Fibroblast of lung (primary cell): ENCODE measurements at regions not wholly inside any gene's neighbourhood (a gene's known extent, or its start where the extent isn't known, plus 50 kb on each side); places are given as distances from the start of the nearest gene placed in this dataset.
A peak's percentile ranks its signal among the peaks of the same experiment; 100 is the strongest.

Source experiments
- DNase-seq, 2 donors: peaks; one replicate each; pipeline versions ENCODE4 v3.0.0 to v3.0.0-alpha.2; 2010; ENCODE audit warnings: low read depth in 2 of 2
- H2AFZ ChIP-seq: 2 replicates; pipeline ENCODE4 v1.5.1; 2012; ENCODE audit warnings: low read length, control low read depth, inconsistent platforms
- H3K27ac ChIP-seq: 2 replicates; pipeline ENCODE4 v1.5.1; 2011; ENCODE audit warnings: low read length, control low read depth; ENCODE audit not compliant: insufficient read depth
- H3K27me3 ChIP-seq: 2 replicates; pipeline ENCODE4 v1.5.1; 2011; ENCODE audit warnings: mild to moderate bottlenecking, low read length; ENCODE audit not compliant: control insufficient read depth, insufficient read depth
- H3K36me3 ChIP-seq: 2 replicates; pipeline ENCODE4 v1.5.1; 2011; ENCODE audit warnings: low read length; ENCODE audit not compliant: control insufficient read depth, insufficient read depth
- H3K4me1 ChIP-seq: 2 replicates; pipeline ENCODE4 v1.5.1; 2011; ENCODE audit warnings: low read length; ENCODE audit not compliant: control insufficient read depth, insufficient read depth; ENCODE audit errors: extremely low read depth
- H3K4me2 ChIP-seq: 2 replicates; pipeline ENCODE4 v1.5.1; 2011; ENCODE audit warnings: low read length, control low read depth; ENCODE audit not compliant: insufficient read depth; ENCODE audit errors: extremely low read depth
- H3K4me3 ChIP-seq, 4 experiments: fragments of 200-600 bp in 1 of 4; sonication (generic) in 1 of 4; replicated peaks in 1 of 4; 2 replicates each; pipeline ENCODE4 v1.5.1; 2011 to 2016; ENCODE audit warnings: low read length in 4 of 4, low read depth in 3 of 4, mild to moderate bottlenecking in 3 of 4, control low read depth in 2 of 4, inconsistent platforms in 1 of 4, mixed read lengths in 1 of 4; ENCODE audit not compliant: insufficient read depth in 1 of 4; ENCODE audit errors: control extremely low read depth in 1 of 4
- H3K79me2 ChIP-seq: 2 replicates; pipeline ENCODE4 v1.5.1; 2012; ENCODE audit warnings: mild to moderate bottlenecking, low read length, inconsistent platforms; ENCODE audit not compliant: control insufficient read depth, insufficient read depth
- H3K9ac ChIP-seq: 2 replicates; pipeline ENCODE4 v1.5.1; 2011; ENCODE audit warnings: mild to moderate bottlenecking, low read length, control low read depth; ENCODE audit not compliant: insufficient read depth
- H3K9me3 ChIP-seq: 2 replicates; pipeline ENCODE4 v1.5.1; 2012; ENCODE audit warnings: low read depth, low read length; ENCODE audit not compliant: control insufficient read depth, insufficient read depth
- H4K20me1 ChIP-seq: 2 replicates; pipeline ENCODE4 v1.5.1; 2011; ENCODE audit warnings: low read length; ENCODE audit not compliant: control insufficient read depth, insufficient read depth; ENCODE audit errors: extremely low read depth
- EZH2 ChIP-seq: IDR thresholded peaks from 2 replicates; pipeline ENCODE4 v1.5.1; 2012; ENCODE audit warnings: low read length, control low read depth, mild to moderate bottlenecking; ENCODE audit errors: missing control alignments
- TF ChIP-seq, protein P1 (sequence below), 2 donors: IDR thresholded peaks in 1 of 2; conservative IDR thresholded peaks in 1 of 2; 1 replicate in 1 of 2; 2 replicates in 1 of 2; pipeline ENCODE4 v1.5.1; 2011 to 2012; ENCODE audit warnings: low read length in 2 of 2, control low read depth in 1 of 2, inconsistent platforms in 1 of 2, low read depth in 1 of 2, mild to moderate bottlenecking in 1 of 2

DNA sequence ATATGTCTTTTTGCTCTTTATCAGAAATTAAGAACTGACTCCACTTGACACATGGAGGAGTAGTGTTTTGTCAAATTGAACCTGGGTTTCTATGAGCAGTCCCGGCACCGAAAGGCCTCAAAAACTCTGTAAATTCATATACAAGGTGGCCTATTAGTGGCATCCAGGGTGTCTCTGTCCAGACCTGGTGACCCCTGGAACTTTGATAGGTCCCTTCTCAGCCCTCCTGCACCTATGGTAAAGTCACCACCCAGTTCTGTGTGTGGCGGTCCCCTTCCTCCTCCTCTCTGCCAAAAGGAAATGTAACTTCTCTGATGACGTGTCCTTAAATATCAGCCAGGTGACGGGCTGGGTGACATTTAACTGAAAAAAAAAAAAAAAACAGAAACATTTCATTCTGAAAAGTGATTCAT, 204.0 kb upstream of the FOXN3 start:
- DNase-seq, result no peak

GRCh38 chr14:89620436-89620835, 203.4 kb upstream of the FOXN3 start:
- Histone ChIP-seq H3K4me3 (no peak overlapping the region), H3K27ac (no peak overlapping the region), H4K20me1 (no peaks in the 10 kb centered on the region), H2AFZ (no peak overlapping the region), H3K4me2 (no peak overlapping the region), H3K36me3 (no peaks in the 10 kb centered on the region), H3K27me3 (no peaks in the 10 kb centered on the region), H3K79me2 (peaks cover 1% of the 10 kb centered on the region), H3K9ac (no peak overlapping the region), H3K9me3 (no peaks in the 10 kb centered on the region), H3K4me1 (peaks cover 8% of the 10 kb centered on the region)
- TF ChIP-seq, protein P1, sequence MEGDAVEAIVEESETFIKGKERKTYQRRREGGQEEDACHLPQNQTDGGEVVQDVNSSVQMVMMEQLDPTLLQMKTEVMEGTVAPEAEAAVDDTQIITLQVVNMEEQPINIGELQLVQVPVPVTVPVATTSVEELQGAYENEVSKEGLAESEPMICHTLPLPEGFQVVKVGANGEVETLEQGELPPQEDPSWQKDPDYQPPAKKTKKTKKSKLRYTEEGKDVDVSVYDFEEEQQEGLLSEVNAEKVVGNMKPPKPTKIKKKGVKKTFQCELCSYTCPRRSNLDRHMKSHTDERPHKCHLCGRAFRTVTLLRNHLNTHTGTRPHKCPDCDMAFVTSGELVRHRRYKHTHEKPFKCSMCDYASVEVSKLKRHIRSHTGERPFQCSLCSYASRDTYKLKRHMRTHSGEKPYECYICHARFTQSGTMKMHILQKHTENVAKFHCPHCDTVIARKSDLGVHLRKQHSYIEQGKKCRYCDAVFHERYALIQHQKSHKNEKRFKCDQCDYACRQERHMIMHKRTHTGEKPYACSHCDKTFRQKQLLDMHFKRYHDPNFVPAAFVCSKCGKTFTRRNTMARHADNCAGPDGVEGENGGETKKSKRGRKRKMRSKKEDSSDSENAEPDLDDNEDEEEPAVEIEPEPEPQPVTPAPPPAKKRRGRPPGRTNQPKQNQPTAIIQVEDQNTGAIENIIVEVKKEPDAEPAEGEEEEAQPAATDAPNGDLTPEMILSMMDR (conservative IDR thresholded peaks at IDR 0.05 in 1 of 2, IDR thresholded peaks at IDR 0.05 in 1 of 2; ENCODE audit: low read depth in 1 of 2, low read length in 2 of 2), result no peak
- TF ChIP-seq EZH2, result no peak
- DNase-seq, result no peak

More for the DNA sequence above, 204.0 kb upstream of the FOXN3 start:
- Histone ChIP-seq H3K9ac (no peak overlapping the region), H4K20me1 (no peaks in the 10 kb centered on the region), H3K27me3 (no peaks in the 10 kb centered on the region), H2AFZ (no peak overlapping the region), H3K36me3 (no peaks in the 10 kb centered on the region), H3K4me1 (peaks cover 8% of the 10 kb centered on the region), H3K27ac (no peak overlapping the region), H3K4me2 (no peak overlapping the region), H3K4me3 (no peak overlapping the region), H3K9me3 (no peaks in the 10 kb centered on the region), H3K79me2 (peaks cover 1% of the 10 kb centered on the region)
- TF ChIP-seq, protein P1 (conservative IDR thresholded peaks at IDR 0.05 in 1 of 2, IDR thresholded peaks at IDR 0.05 in 1 of 2; ENCODE audit: low read depth in 1 of 2, low read length in 2 of 2), result no peak
- no peak for TF ChIP-seq EZH2

DNA sequence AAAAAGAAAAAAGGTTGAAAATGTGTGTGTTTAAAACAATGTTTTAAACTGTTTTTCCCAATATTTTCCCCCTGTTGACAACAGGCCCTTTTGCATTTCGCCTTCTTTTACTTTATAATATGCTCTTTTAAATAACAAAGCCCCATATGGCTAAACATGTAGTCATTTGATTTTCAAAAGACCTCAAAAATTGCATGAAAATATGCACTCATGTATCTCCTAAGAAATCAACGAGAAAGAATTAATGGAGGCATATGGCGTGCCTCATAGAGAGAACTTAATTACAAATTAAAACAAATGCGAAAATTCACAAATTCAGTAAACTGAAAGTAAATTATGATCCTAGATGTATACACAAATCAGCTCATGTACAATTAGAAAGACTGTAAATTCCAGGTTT, 202.6 kb upstream of the FOXN3 start:
- Histone ChIP-seq H3K36me3 (no peaks in the 10 kb centered on the region), H4K20me1 (no peaks in the 10 kb centered on the region), H3K4me2 (peak overlapping the region; percentile 98), H3K4me1 (peaks cover 8% of the 10 kb centered on the region), H3K27me3 (no peaks in the 10 kb centered on the region), H3K9me3 (no peaks in the 10 kb centered on the region), H3K27ac (peak overlapping the region; percentile 63), H2AFZ (peak overlapping the region; percentile 94), H3K79me2 (peaks cover 1% of the 10 kb centered on the region), H3K4me3 (peak overlapping the region; percentile 50 to 72 (median 64)), H3K9ac (peak overlapping the region; percentile 86)
- no peak for DNase-seq
- TF ChIP-seq, protein P1 (conservative IDR thresholded peaks at IDR 0.05 in 1 of 2, IDR thresholded peaks at IDR 0.05 in 1 of 2; ENCODE audit: low read depth in 1 of 2, low read length in 2 of 2), result no peak
- no peak for TF ChIP-seq EZH2
